NCI-H82 treated with DMSO at 0.1 percent for 48 hours (cell line): ENCODE measurements at regions not wholly inside any gene's neighbourhood (a gene's known extent, or its start where the extent isn't known, plus 50 kb on each side); places are given as distances from the start of the nearest gene placed in this dataset.

Experiments
- DNase-seq: peaks from one replicate; lab custom pipeline; 2025; ENCODE audit not compliant: unreplicated experiment; lab: John Stamatoyannopoulos, UW

GRCh38 chr10:10878963-10879362 is 138.7 kb upstream of the CELF2 start:
- DNase-seq, result no peak

GRCh38 chr10:10881117-10881813 is 136.4 kb upstream of the CELF2 start:
- no peak for DNase-seq

GRCh38 chr10:10883737-10884136 is 133.9 kb upstream of the CELF2 start:
- DNase-seq, result no peak

GRCh38 chr10:10886861-10887531 is 130.7 kb upstream of the CELF2 start:
- no peak for DNase-seq

GRCh38 chr10:10891124-10892082 is 126.3 kb upstream of the CELF2 start:
- no peak for DNase-seq

- DNase-seq, result no peak
These were observed 125.3 kb upstream of the CELF2 start for GRCh38 chr10:10892290-10892875.

- DNase-seq, result no peak
These were observed 120.3 kb upstream of the CELF2 start for GRCh38 chr10:10897400-10897799.

GRCh38 chr10:10901906-10902305 is 115.8 kb upstream of the CELF2 start:
- no peak for DNase-seq

- DNase-seq, result no peak
These were observed 114.7 kb upstream of the CELF2 start for GRCh38 chr10:10902951-10903350.

GRCh38 chr10:10903620-10904019 is 114.1 kb upstream of the CELF2 start:
- no peak for DNase-seq

- no peak for DNase-seq
These were observed 107.0 kb upstream of the CELF2 start for GRCh38 chr10:10910634-10911033.

GRCh38 chr10:10911035-10911434 is 106.6 kb upstream of the CELF2 start:
- no peak for DNase-seq

- DNase-seq, result no peak
These were observed 106.2 kb upstream of the CELF2 start for GRCh38 chr10:10911471-10911921.

- DNase-seq, result no peak
These were observed 103.5 kb upstream of the CELF2 start for GRCh38 chr10:10914144-10914543.

GRCh38 chr10:10915215-10915614 is 102.5 kb upstream of the CELF2 start:
- no peak for DNase-seq

GRCh38 chr10:10917031-10917430 is 100.6 kb upstream of the CELF2 start:
- no peak for DNase-seq

GRCh38 chr10:10919976-10920375 is 97.7 kb upstream of the CELF2 start:
- no peak for DNase-seq

GRCh38 chr10:10921826-10922461 is 95.7 kb upstream of the CELF2 start:
- DNase-seq, result no peak

GRCh38 chr10:10923029-10923651 is 94.5 kb upstream of the CELF2 start:
- DNase-seq, result no peak

GRCh38 chr10:10925667-10926066 is 92.0 kb upstream of the CELF2 start:
- DNase-seq, result no peak
